ENCODE measurements at regions not wholly inside any gene's neighbourhood (a gene's known extent, or its start where the extent isn't known, plus 50 kb on each side); places are given as distances from the start of the nearest gene placed in this dataset.

GRCh38 chr3:106842151-106842550 lies 535.1 kb upstream of the CCDC54 start:
- Histone ChIP-seq H3K4me1 (ENCODE audit: control insufficient read depth in 2 of 2, insufficient read depth in 1 of 2, low read depth in 1 of 2, low read length in 2 of 2) (peaks cover 2 to 3% of the 10 kb centered on the region in 2 donors), H2AK5ac (ENCODE audit: low read depth, low read length) (no peak overlapping the region), H4K91ac (ENCODE audit: low read depth, low read length, poor library complexity) (no peak overlapping the region), H3K23ac (ENCODE audit: low read depth, low read length, poor library complexity) (no peak overlapping the region), H2BK5ac (ENCODE audit: low read length) (no peak overlapping the region), H3K18ac (ENCODE audit: low read length) (no peak overlapping the region), H2AFZ (ENCODE audit: low read length) (no peak overlapping the region), H3K9ac (ENCODE audit: low read depth, low read length, poor library complexity) (no peak overlapping the region), H3K9me3 (replicated peaks in 1 of 2; ENCODE audit: control insufficient read depth in 2 of 2, insufficient read depth in 1 of 2, low read depth in 1 of 2, low read length in 2 of 2) (no peaks in the 10 kb centered on the region), H3K79me1 (ENCODE audit: low read depth, low read length) (no peaks in the 10 kb centered on the region), H2BK120ac (ENCODE audit: low read depth, low read length) (no peak overlapping the region), H3K4ac (ENCODE audit: low read length) (no peak overlapping the region), H3K4me3 (ENCODE audit: low read length in 2 of 2) (no peak overlapping the region), H3K14ac (ENCODE audit: low read length) (no peak overlapping the region), H2BK15ac (ENCODE audit: low read length) (no peak overlapping the region), H3K4me2 (ENCODE audit: insufficient read depth, low read length, poor library complexity, severe bottlenecking) (no peak overlapping the region), H4K8ac (ENCODE audit: low read depth, low read length) (no peak overlapping the region), H3K27me3 (ENCODE audit: control insufficient read depth in 3 of 3, insufficient read depth in 3 of 3, low read depth in 1 of 3, low read length in 3 of 3) (no peaks in the 10 kb centered on the region), H3K27ac (replicated peaks; ENCODE audit: low read length) (no peak overlapping the region), H3K36me3 (replicated peaks in 1 of 2; ENCODE audit: control insufficient read depth in 2 of 2, insufficient read depth in 2 of 2, low read length in 2 of 2) (no peaks in the 10 kb centered on the region), H2BK12ac (ENCODE audit: low read length) (no peak overlapping the region)
- no peak for DNase-seq (ENCODE audit: low spot score)
- no CpG with 5 or more reads among the region's 2 CpGs for WGBS, 2 donors (ENCODE audit: extremely low coverage in 2 of 2, insufficient read length in 2 of 2, insufficient replicate concordance in 1 of 2)

- no peak overlapping the region for H4K91ac ChIP-seq (ENCODE audit: low read depth, low read length, poor library complexity)
Observed at GRCh38 chr3:106844638-106845037, 532.6 kb upstream of the CCDC54 start.

GRCh38 chr3:106848099-106848498 lies 529.1 kb upstream of the CCDC54 start:
- WGBS, 2 donors (ENCODE audit: extremely low coverage in 2 of 2, insufficient read length in 2 of 2, insufficient replicate concordance in 1 of 2): no CpG with 5 or more reads among the region's 2 CpGs

More at GRCh38 chr3:106844638-106845037, 532.6 kb upstream of the CCDC54 start:
- no peak overlapping the region for H2BK5ac ChIP-seq (ENCODE audit: low read length)
- H3K4me2 ChIP-seq (ENCODE audit: insufficient read depth, low read length, poor library complexity, severe bottlenecking): no peak overlapping the region
- no peak overlapping the region for H2BK12ac ChIP-seq (ENCODE audit: low read length)
- no peak overlapping the region for H2AFZ ChIP-seq (ENCODE audit: low read length)
- H2BK120ac ChIP-seq (ENCODE audit: low read depth, low read length): no peak overlapping the region
- no peak overlapping the region for H3K23ac ChIP-seq (ENCODE audit: low read depth, low read length, poor library complexity)
- no peaks in the 10 kb centered on the region for H3K27me3 ChIP-seq (ENCODE audit: control insufficient read depth in 3 of 3, insufficient read depth in 3 of 3, low read depth in 1 of 3, low read length in 3 of 3)
- H3K36me3 ChIP-seq (replicated peaks in 1 of 2; ENCODE audit: control insufficient read depth in 2 of 2, insufficient read depth in 2 of 2, low read length in 2 of 2): no peaks in the 10 kb centered on the region
- no peak overlapping the region for H3K18ac ChIP-seq (ENCODE audit: low read length)
- no peak overlapping the region for H3K4me3 ChIP-seq (ENCODE audit: low read length in 2 of 2)
- no peaks in the 10 kb centered on the region for H3K9me3 ChIP-seq (replicated peaks in 1 of 2; ENCODE audit: control insufficient read depth in 2 of 2, insufficient read depth in 1 of 2, low read depth in 1 of 2, low read length in 2 of 2)
- DNase-seq (ENCODE audit: low spot score): no peak
- peaks cover 0 to under 1% of the 10 kb centered on the region in 2 donors for H3K4me1 ChIP-seq (ENCODE audit: control insufficient read depth in 2 of 2, insufficient read depth in 1 of 2, low read depth in 1 of 2, low read length in 2 of 2)
- no peak overlapping the region for H4K8ac ChIP-seq (ENCODE audit: low read depth, low read length)
- H3K27ac ChIP-seq (replicated peaks; ENCODE audit: low read length): no peak overlapping the region
- no peaks in the 10 kb centered on the region for H3K79me1 ChIP-seq (ENCODE audit: low read depth, low read length)
- H3K14ac ChIP-seq (ENCODE audit: low read length): no peak overlapping the region
- no peak overlapping the region for H3K9ac ChIP-seq (ENCODE audit: low read depth, low read length, poor library complexity)
- H3K4ac ChIP-seq (ENCODE audit: low read length): no peak overlapping the region
- H2BK15ac ChIP-seq (ENCODE audit: low read length): no peak overlapping the region
- H2AK5ac ChIP-seq (ENCODE audit: low read depth, low read length): no peak overlapping the region

GRCh38 chr3:106850437-106850836 lies 526.8 kb upstream of the CCDC54 start:
- Histone ChIP-seq H4K8ac (ENCODE audit: low read depth, low read length) (no peak overlapping the region), H3K4me2 (ENCODE audit: insufficient read depth, low read length, poor library complexity, severe bottlenecking) (no peak overlapping the region), H3K27ac (replicated peaks; ENCODE audit: low read length) (no peak overlapping the region), H3K23ac (ENCODE audit: low read depth, low read length, poor library complexity) (no peak overlapping the region), H3K9me3 (replicated peaks in 1 of 2; ENCODE audit: control insufficient read depth in 2 of 2, insufficient read depth in 1 of 2, low read depth in 1 of 2, low read length in 2 of 2) (no peaks in the 10 kb centered on the region), H4K91ac (ENCODE audit: low read depth, low read length, poor library complexity) (no peak overlapping the region), H2AK5ac (ENCODE audit: low read depth, low read length) (no peak overlapping the region), H3K4ac (ENCODE audit: low read length) (no peak overlapping the region), H2BK12ac (ENCODE audit: low read length) (no peak overlapping the region), H3K14ac (ENCODE audit: low read length) (no peak overlapping the region), H3K79me1 (ENCODE audit: low read depth, low read length) (no peaks in the 10 kb centered on the region), H3K9ac (ENCODE audit: low read depth, low read length, poor library complexity) (no peak overlapping the region), H3K4me1 (ENCODE audit: control insufficient read depth in 2 of 2, insufficient read depth in 1 of 2, low read depth in 1 of 2, low read length in 2 of 2) (no peaks in the 10 kb centered on the region), H3K18ac (ENCODE audit: low read length) (no peak overlapping the region), H2BK15ac (ENCODE audit: low read length) (no peak overlapping the region), H3K36me3 (replicated peaks in 1 of 2; ENCODE audit: control insufficient read depth in 2 of 2, insufficient read depth in 2 of 2, low read length in 2 of 2) (no peaks in the 10 kb centered on the region), H2AFZ (ENCODE audit: low read length) (no peak overlapping the region), H3K27me3 (ENCODE audit: control insufficient read depth in 3 of 3, insufficient read depth in 3 of 3, low read depth in 1 of 3, low read length in 3 of 3) (no peaks in the 10 kb centered on the region), H2BK5ac (ENCODE audit: low read length) (no peak overlapping the region), H2BK120ac (ENCODE audit: low read depth, low read length) (no peak overlapping the region), H3K4me3 (ENCODE audit: low read length in 2 of 2) (no peak overlapping the region)
- WGBS, 2 donors (ENCODE audit: extremely low coverage in 2 of 2, insufficient read length in 2 of 2, insufficient replicate concordance in 1 of 2): no CpG with 5 or more reads among the region's 3 CpGs
- DNase-seq (ENCODE audit: low spot score): no peak

More at GRCh38 chr3:106848099-106848498, 529.1 kb upstream of the CCDC54 start:
- Histone ChIP-seq H2BK5ac (ENCODE audit: low read length) (no peak overlapping the region), H4K91ac (ENCODE audit: low read depth, low read length, poor library complexity) (no peak overlapping the region), H2BK120ac (ENCODE audit: low read depth, low read length) (no peak overlapping the region), H4K8ac (ENCODE audit: low read depth, low read length) (no peak overlapping the region), H3K27me3 (ENCODE audit: control insufficient read depth in 3 of 3, insufficient read depth in 3 of 3, low read depth in 1 of 3, low read length in 3 of 3) (no peaks in the 10 kb centered on the region), H3K4me3 (ENCODE audit: low read length in 2 of 2) (no peak overlapping the region), H3K9ac (ENCODE audit: low read depth, low read length, poor library complexity) (no peak overlapping the region), H3K4ac (ENCODE audit: low read length) (no peak overlapping the region), H3K14ac (ENCODE audit: low read length) (no peak overlapping the region), H3K18ac (ENCODE audit: low read length) (no peak overlapping the region), H3K79me1 (ENCODE audit: low read depth, low read length) (no peaks in the 10 kb centered on the region), H3K36me3 (replicated peaks in 1 of 2; ENCODE audit: control insufficient read depth in 2 of 2, insufficient read depth in 2 of 2, low read length in 2 of 2) (no peaks in the 10 kb centered on the region), H3K4me2 (ENCODE audit: insufficient read depth, low read length, poor library complexity, severe bottlenecking) (no peak overlapping the region), H3K23ac (ENCODE audit: low read depth, low read length, poor library complexity) (no peak overlapping the region), H3K4me1 (ENCODE audit: control insufficient read depth in 2 of 2, insufficient read depth in 1 of 2, low read depth in 1 of 2, low read length in 2 of 2) (no peaks in the 10 kb centered on the region), H2BK15ac (ENCODE audit: low read length) (no peak overlapping the region), H2AK5ac (ENCODE audit: low read depth, low read length) (no peak overlapping the region), H3K9me3 (replicated peaks in 1 of 2; ENCODE audit: control insufficient read depth in 2 of 2, insufficient read depth in 1 of 2, low read depth in 1 of 2, low read length in 2 of 2) (no peaks in the 10 kb centered on the region), H2AFZ (ENCODE audit: low read length) (no peak overlapping the region), H2BK12ac (ENCODE audit: low read length) (no peak overlapping the region), H3K27ac (replicated peaks; ENCODE audit: low read length) (no peak overlapping the region)
- no peak for DNase-seq (ENCODE audit: low spot score)

Data from neuronal stem cell (in vitro differentiated cells).